ENCODE measurements at regions not wholly inside any gene's neighbourhood (a gene's known extent, or its start where the extent isn't known, plus 50 kb on each side); places are given as distances from the start of the nearest gene placed in this dataset.

DNA sequence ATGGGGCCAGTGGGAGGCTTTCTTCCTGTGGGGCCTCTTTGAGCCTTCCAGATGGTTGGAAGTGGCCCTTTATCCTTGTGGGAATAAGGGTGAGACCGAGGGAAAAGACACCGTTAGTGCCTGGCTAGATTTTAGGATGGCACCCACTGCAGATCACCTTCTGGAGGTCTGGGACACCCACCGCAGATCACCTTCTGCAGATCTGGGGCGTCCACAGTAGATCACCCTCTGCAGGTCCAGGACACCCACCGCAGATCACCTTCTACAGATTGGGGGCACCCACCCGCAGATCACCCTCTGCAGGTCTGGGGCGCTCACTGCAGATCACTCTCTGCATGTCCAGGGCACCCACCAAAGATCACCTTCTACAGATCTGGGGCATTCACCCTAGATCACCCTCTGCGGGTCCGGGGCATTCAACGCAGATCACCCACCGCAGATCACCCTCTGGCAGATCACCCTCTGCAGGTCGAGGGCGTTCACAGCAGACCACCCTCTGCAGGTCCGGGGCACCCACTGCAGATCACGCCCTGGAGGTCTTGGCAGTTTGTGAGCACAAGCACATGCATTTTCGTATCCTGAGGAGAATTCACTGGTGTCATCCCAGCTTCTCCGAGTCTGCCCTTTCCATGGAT lies 153.4 kb upstream of the TSHZ3 start:
- no peak for DNase-seq

DNA sequence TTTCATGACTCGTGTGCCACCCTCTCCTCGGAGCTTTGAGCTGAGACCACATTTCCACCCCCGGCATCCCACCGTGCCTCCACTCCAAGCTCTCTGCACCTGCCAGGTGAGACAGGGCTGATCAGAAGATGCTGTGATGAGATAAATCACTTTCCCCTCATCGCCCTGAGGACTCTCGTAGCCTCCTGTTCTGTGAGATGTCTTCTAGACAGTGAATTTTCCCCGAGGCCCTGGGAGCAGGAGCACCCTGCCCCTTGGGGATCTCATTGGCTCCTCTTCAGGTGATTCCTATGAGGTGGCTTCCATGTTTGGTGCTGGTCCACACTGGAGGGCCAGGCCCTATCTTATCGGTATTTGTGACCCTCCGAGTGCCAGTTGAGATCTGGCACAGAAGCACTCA lies 154.0 kb upstream of the TSHZ3 start:
- no peak for DNase-seq

DNA sequence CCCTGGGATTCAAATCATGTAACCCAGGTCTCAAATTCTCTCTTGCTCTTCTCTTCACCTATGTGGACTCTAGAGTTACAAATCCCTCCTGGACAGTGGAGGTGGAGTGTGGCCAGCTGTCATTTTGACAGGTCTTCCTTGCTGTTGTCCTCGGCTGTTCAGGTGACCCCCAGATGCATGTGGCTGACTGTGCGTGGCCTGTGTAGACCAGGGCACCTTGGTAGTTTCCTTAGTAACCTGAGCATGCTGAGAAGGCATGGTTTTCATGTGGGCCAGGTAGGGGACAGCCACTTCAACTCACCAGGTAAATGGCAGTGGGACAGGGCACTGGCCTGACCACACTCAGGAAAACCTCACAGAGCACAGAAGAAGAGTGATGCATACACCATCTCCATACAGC lies 155.0 kb upstream of the TSHZ3 start:
- DNase-seq, result no peak

DNA sequence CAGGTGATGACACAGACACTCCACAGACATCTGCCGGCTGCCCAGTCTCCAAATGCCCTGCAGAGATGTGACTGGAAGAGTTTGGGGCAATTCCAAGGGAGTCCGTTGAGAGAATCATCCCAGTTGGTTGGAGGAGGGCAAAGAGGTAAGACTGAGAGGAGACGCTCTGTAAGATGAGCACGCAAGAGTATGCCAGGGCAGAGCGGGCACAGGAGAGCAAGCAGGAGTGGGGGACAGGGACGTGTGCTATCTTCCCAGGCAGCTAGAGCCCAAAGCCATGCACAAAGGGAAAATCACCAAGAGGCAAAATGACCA lies 156.3 kb upstream of the TSHZ3 start:
- DNase-seq, result no peak

DNA sequence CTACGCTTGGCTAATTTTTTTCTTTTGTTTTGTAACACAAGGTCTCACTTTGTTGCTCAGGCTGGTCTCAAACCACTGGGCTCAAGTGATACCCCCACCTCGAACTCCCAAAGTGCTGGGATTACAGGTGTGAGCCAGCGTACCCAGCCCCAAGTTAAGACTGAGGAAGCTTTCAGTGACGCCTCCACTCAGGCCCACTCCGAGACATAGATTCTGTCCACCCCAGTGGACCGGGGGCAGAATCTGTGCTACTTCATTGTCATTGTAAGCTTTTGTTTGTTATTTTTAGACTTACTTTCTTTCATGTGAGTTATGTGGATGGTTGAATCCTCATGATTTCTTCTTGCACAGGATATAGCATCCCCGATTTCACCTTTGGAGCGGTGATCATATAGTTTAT lies 156.9 kb upstream of the TSHZ3 start:
- DNase-seq, result no peak

DNA sequence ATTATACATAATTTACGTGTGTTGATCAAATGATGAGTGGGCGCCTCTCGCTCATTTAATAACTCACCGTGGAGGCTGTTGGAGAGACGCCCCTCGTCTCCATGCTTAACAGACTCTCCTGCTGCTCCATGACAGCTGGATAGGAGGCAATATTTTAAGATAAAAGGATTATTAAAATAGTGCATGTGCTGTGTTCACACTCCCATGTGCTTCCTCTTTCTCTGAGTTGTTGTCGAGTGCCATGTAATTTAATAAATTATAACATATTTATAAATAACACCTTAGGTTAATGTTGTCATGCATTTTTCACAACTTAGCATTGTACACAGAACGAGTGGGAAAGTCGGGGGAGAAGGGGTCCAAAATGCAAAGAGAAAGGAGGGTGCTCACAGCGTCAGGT lies 161.4 kb upstream of the TSHZ3 start:
- DNase-seq, result no peak

DNA sequence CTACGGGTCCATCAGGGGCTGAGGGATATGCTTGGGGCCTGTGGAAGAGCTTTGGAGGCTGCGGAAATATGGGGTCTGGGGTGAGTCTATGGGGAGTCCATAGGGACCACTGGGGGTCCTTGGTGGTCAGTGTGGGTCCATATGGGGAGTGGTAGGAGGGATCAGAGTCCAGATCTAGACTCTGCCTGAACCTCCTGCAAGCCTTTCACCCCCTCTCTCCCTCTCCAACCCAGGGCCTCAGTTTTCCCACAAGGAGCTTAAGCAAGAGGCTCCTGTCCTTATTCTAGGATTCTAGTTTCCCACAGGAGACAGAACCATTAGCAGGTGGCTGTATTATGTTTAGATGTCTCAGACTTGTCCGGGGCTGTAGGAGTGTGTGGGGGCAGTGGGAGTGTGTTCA lies 161.9 kb upstream of the TSHZ3 start:
- no peak for DNase-seq

DNA sequence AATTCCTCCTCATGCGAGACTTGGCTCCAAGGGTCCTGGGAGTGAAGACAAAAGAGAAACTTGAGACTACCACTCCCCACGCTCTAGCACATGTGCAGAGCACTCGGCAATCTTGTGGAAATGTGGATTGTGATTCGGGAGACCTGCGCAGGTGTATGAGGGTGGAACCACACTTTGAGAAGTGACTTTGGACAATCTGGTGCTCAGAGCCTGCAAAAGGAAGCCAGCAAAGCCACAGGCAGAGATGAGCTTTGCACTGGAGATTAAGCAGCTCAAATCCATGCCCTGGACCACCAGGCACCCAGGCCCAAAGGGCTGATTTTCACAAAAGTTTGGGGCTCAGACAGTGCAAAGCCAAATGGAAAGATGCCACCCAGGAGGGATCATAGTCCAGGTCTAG lies 162.5 kb upstream of the TSHZ3 start:
- no peak for DNase-seq

DNA sequence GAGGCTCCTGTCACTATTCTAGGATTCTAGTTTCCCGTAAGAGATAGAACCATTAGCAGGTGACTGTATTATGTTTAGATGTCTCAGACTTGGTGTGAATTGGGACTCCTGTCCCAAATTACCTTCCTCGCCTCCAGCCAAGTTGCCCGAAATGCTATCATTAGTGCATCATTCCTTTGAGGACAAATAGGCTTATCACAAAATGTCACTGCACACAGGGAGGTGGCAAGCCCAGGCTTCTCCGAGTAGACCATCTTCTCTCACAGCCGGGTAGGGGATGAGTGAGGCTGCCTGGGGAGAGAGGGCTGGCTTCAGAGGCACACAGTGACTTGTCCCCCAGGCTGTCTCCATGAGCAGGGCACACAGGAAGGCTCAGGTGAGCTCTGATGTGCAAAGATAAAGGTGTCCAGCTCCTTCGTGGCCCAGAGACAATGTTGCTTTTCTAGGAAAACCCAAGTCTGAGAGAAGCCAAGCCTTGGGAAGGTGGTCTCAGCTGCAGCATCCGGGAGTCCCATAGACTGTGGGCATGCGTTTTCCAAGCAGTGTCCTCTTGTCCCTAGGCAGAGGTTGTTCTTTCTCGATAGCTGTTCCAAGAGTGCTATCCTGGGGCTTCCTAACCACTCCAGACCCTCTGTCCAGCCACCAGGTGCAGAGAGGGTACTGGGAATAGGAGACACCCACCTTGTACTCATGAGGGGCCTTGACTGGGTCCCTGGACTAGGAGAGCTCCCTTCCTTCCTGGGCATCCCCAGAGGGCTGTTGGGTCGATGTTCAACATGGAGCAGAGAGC lies 163.1 kb upstream of the TSHZ3 start:
- no peak for DNase-seq

DNA sequence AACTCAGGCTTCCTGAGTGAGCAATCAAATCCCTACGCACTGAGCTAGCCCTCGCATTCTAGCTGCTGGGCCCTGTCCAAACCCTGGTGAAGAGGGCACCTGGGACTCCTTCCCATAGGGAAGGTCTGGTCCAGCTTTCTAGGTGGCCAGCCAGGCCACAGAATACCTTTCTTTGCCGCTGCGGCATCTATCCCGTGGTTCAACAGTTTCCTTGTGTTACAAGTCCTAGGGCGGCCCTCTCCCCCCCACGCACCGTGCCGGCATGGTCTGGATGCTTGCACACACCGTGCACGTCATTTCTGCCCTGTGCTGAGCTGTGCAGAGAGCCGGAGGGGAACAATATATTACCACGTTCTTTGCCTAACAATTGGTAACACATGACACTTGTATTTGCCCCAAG lies 164.6 kb upstream of the TSHZ3 start:
- no peak for DNase-seq

DNA sequence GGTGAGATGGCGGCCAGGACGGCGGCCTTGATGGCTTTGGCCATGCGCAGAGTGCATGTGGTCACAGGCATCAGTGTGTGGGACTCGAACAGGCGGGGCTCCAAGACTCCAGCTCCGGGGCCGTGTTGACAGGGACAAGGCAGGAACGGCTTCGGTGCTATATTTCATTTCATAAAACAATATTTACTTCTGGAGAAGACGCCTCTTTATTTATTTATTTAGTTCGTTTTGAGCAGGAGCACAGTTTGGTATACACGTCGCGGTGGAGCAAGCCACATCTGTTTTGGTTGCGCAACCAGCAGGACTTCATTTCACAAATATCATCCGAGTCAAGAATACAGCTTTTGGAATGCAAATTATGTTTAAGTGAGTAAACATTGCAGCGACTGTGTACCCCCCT lies 166.7 kb upstream of the TSHZ3 start:
- DNase-seq, result no peak

DNA sequence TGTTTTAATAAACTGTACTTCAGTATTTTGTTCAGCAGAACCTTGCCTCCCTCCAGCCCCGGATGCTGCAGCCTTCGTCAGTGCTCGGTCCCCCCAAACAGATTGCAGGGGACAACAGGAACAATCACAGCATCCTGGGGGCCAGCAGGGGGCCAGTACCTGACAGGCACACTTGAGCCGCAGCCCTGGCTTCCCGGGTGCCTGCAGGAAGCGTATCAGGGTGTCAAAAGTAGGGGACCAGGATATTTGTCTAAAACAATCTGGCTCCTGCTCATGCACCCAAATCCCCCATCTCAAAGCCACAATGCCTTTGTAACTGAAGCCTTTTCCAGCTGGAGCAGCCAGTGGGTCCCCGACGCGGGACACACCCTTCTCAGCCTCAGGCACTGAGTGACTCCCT lies 167.5 kb upstream of the TSHZ3 start:
- DNase-seq, result no peak

DNA sequence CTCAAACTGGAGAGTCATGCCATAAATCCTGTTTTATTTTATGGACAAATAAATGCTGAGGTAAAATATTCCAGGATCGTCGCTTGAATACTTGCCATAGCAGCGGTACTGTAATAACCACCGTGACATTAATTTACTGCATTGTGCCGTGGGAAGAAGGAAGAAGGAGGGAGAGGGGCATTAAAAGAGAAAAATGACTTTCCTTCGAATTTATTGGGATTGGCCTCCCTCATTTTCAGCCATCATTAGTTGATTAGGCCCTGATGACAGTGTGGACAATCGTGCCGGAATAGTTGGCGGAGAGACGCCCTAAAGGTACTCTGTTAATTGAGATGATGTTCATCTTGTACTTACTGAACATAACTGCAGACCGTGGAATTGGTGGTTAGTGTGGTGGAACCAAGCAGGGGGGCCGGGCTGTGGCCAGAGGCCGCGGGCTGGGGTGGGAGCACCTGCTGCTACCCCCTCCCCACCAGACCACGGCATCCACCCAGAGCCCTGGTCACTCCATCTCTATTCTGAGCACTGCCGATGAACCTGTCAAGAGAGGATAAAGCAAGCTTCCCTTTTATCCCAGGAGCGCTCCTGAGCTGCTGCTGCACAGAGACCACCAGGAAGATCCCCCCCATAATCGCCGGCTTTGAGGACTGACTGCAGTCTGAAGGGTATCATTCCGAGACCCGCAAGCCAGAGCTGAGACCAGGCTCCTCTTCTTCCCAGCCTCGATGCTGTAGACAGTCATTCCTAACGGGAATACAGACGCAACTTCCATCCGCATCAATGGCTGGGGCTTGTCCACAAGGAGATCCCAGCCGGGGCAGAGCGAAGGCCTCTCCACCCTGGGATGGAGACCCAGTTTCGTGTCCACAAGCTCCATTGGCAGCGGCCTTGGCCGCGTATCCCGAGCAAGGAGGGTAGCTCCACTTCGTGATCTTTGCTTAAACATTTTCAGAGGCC lies 168.3 kb upstream of the TSHZ3 start:
- DNase-seq, result no peak

DNA sequence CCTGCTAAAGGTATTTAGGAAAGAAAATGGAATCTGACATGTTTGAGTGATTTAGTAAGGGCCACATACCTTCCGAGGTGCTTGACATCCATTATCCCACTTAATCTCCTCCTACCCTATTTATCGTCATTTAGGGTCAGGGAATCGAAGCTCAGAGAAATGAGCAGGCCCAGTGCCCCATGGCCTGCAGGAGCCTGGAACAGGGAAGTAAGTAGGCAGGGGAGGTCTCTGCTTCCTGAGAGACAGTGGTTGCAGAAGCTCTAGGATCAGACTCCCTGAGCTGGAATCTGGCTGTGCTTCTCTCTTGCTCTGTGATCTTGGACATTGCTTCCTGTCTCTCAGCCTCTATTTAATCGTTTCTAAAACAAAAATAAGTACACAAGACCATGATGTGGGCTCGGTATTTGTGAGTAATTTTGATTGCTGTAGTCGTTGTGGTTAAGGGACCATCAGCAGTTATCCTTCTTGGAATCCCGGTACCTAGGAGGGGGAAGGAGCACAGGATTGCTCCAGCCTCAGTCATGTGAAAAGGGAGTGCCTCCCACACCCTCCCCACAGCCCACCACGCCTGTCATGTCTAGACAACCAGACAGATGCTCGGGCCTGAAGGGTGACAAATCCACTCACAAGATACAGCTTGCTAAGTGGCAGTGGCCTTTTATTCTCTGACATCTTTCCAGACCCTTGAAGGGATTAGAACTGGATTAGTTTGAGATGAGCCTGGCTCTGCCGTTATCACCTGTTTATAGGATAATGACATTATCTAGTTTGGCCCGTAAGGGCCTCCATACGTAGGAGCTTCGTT lies 169.2 kb upstream of the TSHZ3 start:
- no peak for DNase-seq

DNA sequence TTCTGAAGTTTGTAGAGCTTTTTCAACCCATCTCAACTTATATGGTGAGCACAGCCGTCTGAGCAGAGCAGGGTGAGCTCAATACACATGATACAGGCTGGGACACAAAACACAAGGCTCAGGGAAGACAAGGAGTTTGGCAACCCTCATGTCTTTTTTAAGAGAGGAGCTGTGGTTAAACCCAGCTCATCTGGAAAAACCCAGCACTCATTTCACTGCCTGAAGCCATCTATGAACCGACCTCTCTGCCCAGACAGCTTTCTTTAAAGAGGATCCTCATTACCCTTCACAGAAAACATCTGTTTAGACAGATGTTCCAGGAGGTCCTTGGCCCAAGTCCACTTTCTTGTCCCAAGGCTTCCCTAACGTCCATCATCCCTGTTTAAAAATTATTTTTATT lies 170.0 kb upstream of the TSHZ3 start:
- DNase-seq, result no peak

DNA sequence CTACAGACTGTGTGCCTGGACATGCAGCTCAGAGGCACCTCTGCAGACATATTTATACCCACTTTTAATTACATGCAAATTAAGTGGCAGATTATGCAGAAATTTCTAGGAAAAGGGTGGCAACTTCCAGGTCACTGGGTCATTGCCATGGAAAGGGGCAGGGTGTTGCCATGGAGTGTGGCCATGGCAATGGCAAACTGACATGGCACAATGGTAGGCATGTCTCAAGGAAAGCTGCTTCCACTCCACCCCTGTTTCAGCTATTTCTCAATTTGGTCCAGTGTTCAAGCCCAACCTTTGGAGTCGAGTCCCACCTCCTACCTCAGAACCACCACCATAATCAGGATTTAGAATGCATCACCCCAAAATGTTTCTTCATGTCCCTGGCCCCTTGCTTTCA lies 170.7 kb upstream of the TSHZ3 start:
- no peak for DNase-seq

DNA sequence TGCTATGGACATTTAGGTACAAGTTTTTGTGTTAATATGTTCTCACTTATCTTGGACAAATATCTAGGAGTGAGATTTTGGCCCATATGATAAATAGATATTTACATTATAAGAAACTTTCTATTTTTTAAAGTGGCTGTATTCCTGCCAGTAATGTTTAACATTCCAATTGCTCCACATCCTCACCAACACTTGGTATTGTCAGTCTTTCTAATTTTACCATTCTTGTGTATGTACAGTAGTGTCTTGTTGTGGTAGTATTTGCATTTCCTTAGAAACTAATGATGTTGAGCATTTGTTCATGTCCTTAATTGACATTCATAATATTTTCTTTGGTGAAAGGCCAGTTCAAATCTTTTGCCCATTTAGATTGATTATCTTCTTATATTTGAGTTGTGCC lies 171.4 kb upstream of the TSHZ3 start:
- no peak for DNase-seq

DNA sequence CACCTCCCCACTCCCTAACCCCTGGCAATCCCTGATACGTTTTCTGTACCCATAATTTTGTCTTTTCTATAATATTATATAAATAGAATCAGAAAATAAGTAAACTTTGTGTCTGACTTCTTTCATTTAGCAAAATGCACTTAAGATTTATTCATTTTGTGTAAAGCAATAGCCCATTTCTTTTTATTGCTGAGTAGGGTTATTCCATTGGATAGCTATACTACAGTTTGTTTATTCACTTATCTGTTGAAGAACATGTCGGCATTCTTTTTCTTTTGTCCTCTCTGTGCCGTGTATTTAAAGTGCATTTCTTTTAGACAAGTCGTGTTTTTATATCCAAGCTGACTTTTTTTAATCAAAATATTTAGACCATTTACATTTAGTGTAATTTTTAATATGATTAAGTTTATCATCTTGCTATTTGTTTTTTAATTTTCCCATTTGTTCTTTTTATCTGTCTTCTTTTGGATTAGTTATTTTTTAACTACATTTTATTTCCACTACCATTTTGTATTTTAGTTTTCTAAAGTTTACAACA lies 176.4 kb upstream of the TSHZ3 start:
- no peak for DNase-seq

DNA sequence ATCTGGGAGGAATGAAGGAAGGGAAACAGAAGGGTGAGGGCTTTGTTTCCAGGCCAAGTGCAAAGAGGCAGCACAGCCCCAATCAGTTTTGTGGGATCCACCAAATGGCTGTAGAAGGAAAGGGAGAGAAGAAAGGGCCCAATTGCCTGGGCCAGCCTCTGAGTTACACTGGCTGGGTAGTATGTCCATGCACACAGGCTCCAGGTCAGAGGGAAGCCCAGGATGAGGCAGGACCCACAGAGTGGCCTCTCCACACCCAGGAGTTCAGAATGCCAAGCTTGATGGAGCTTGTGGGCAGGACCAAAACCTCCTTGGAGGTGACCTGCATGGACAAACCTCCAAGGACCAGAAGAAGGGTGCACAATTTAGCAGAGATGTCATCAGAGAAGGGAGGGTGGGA lies 178.2 kb upstream of the TSHZ3 start:
- no peak for DNase-seq

DNA sequence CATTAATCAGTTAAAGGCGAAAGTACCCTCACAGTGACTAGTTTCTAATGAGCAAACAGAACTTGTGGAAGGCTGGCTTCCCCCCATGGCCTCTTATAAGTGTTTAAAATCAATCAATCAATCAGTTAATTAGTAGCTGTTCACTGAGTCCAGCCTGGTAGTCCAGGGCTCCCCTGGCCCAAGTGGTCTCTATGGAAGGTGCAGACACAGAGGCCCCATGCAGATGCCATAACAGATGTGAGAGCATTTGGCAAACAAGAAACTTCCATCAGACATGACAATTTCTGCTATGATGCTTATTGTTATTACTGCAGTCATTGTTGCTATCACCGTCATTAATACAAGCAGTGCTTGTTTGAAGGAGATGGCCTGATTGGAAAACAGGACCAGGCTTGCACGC lies 179.0 kb upstream of the TSHZ3 start:
- DNase-seq, result no peak

DNA sequence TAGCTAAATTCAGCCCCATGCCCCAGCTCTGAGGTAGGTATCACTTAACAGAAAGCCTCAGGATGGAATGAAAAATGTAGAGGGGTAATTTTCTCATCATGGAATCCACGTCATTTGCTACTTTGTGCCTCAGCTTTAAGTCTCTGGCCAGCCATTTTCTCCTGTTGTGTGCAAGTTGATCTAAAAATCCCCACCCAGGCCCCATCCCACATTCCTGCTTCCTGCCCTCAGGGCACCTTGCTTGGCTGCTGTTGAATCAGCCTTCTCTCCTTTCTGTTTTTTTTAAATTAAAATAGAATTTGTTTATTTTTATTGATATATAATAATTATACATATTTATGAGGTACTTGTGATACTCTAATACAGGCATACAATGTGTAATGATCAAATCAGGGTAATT lies 179.9 kb upstream of the TSHZ3 start:
- DNase-seq, result no peak

DNA sequence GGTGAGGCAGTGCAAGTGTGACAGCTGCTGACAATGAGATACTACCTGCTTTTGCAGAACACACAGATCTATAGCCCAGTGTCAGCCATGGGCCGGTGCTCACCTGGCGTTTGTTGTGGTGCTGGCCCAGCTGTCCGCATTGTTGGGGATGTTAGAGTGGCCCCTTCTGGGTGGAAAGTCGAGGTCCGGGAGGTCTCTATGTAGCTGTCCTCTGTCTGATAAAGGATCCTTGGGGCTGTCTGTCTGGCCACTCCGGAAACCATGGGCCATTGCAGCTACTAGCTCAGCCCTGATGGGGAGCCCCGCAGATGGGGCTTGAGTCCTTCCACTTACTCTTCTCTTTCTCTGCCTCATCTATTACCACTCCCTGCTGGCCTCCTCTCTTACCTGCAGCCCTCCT lies 181.5 kb upstream of the TSHZ3 start:
- DNase-seq, result no peak

DNA sequence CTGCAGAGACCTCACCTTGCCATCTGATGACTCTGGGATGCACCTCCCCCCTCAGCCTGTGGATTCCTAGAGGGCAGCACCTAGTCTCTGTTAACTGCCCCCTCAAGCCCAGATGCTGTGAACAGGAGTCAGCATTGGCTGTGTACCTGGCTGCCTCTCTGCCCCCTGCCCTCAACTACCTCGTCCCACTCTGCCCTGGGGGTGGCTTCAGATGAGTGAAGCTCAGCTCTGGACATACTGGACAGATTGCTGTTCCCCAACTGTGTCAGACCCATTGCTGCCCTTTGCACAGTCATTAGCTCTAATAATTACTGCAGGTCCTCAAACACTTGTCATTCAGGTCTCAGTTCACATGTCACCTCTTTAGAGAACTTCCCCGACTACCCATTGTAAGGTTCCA lies 182.1 kb upstream of the TSHZ3 start:
- DNase-seq, result no peak

Data from activated gamma-delta T cell (primary cell).